HEK293T (cell line): ENCODE measurements at regions not wholly inside any gene's neighbourhood (a gene's known extent, or its start where the extent isn't known, plus 50 kb on each side); places are given as distances from the start of the nearest gene placed in this dataset.

ENCODE experiments used
- ARNT ChIP-seq: fragments of 450-650 bp; IDR thresholded peaks from 2 replicates; pipeline ENCODE4 v1.6.1; 2017; ENCODE audit warnings: mild to moderate bottlenecking
- BHLHE40 ChIP-seq: fragments of 450-650 bp; IDR thresholded peaks from 2 replicates; pipeline ENCODE4 v1.6.1; 2016; ENCODE audit warnings: mild to moderate bottlenecking, moderate library complexity, borderline replicate concordance
- CTBP1 ChIP-seq: fragments of 450-650 bp; IDR thresholded peaks from 2 replicates; pipeline ENCODE4 v1.6.1; 2016; ENCODE audit warnings: borderline replicate concordance
- ELF4 ChIP-seq: fragments of 450-650 bp; IDR thresholded peaks from 2 replicates; pipeline ENCODE4 v1.6.1; 2017; ENCODE audit warnings: antibody characterized with exemption
- FOXA1 ChIP-seq: fragments of 450-650 bp; IDR thresholded peaks from 2 replicates; pipeline ENCODE4 v1.6.1; 2016; ENCODE audit warnings: mild to moderate bottlenecking
- FOXM1 ChIP-seq: fragments of 450-650 bp; IDR thresholded peaks from 2 replicates; pipeline ENCODE4 v1.6.1; 2017; ENCODE audit warnings: mild to moderate bottlenecking, borderline replicate concordance
- LEF1 ChIP-seq: fragments of 450-650 bp; IDR thresholded peaks from 2 replicates; pipeline ENCODE4 v1.6.1; 2017; ENCODE audit warnings: mild to moderate bottlenecking, borderline replicate concordance
- SP1 ChIP-seq: fragments of 450-650 bp; IDR thresholded peaks from 2 replicates; pipeline ENCODE4 v1.6.1; 2017
- SUZ12 ChIP-seq: fragments of 450-650 bp; IDR thresholded peaks from 2 replicates; pipeline ENCODE4 v1.6.1; 2016; ENCODE audit warnings: mild to moderate bottlenecking
- TARDBP ChIP-seq: fragments of 450-650 bp; IDR thresholded peaks from 2 replicates; pipeline ENCODE4 v1.6.1; 2016

- no peak for TF ChIP-seq CTBP1
- no peak for TF ChIP-seq FOXM1
- TF ChIP-seq SP1: no peak
- TF ChIP-seq BHLHE40: no peak
- no peak for TF ChIP-seq ELF4
- no peak for TF ChIP-seq TARDBP
- TF ChIP-seq ARNT: no peak
- TF ChIP-seq LEF1: no peak
- no peak for TF ChIP-seq SUZ12
- TF ChIP-seq FOXA1: no peak
Measured at GRCh38 chr5:12566441-12566840, 662.2 kb upstream of the CTNND2 start.
